ENCODE measurements at regions not wholly inside any gene's neighbourhood (a gene's known extent, or its start where the extent isn't known, plus 50 kb on each side); places are given as distances from the start of the nearest gene placed in this dataset.
"Not testable (repeated sequence)": the region's sequence is repeated elsewhere in the genome, so short reads cannot be mapped to it uniquely, and the experiment has no call there.

GRCh38 chr3:75604286-75604934, 59.7 kb upstream of the FRG2C start:
- ChIA-PET CTCF (interaction anchor here (1.3 kb wide), 1 partner anchor 37 kb away, joined by 5 read pairs; no protein-coding TSS in a partner anchor), SMC1A (ENCODE audit: uncharacterized antibody, unreplicated experiment) (interaction anchor here (1.1 kb wide), 1 partner anchor 39 kb away, joined by 3 read pairs; no protein-coding TSS in a partner anchor)
- H3K79me2 ChIP-seq (ENCODE audit: control insufficient read depth, insufficient read depth, low read length); H3K4me3 ChIP-seq; H3K4me1 ChIP-seq (ENCODE audit: control insufficient read depth, insufficient read depth, low read length); BruUV-seq (replicated peaks); H3K9ac ChIP-seq (ENCODE audit: control insufficient read depth, insufficient read depth, low read length); H3K27ac ChIP-seq (ENCODE audit: control insufficient read depth, insufficient read depth); FAIRE-seq; H2AFZ ChIP-seq (ENCODE audit: control insufficient read depth, low read depth, low read length); H3K27me3 ChIP-seq (replicated peaks in 1 of 2; ENCODE audit: control insufficient read depth in 2 of 2, insufficient read depth in 2 of 2, low read length in 1 of 2); H3K36me3 ChIP-seq (ENCODE audit: control insufficient read depth in 2 of 2, insufficient read depth in 2 of 2, low read length in 1 of 2); H3K4me2 ChIP-seq (ENCODE audit: control insufficient read depth, insufficient read depth); POLR2A ChIA-PET; ATAC-seq; H3K9me3 ChIP-seq (replicated peaks; ENCODE audit: control insufficient read depth, insufficient read depth, low read length); in situ Hi-C loops (cut with MboI); H4K20me1 ChIP-seq (ENCODE audit: control insufficient read depth, insufficient read depth); RAD21 ChIA-PET (ENCODE audit: unreplicated experiment); DNase-seq (ENCODE audit: low read depth, low spot score): not testable (repeated sequence)
- TF ChIP-seq CTCF (IDR thresholded peaks at IDR 0.05 in 2 of 3, conservative IDR thresholded peaks at IDR 0.05 in 1 of 3; ENCODE audit: control insufficient read depth in 2 of 3, extremely low read depth in 1 of 3, insufficient read depth in 1 of 3, low read depth in 3 of 3, low read length in 3 of 3) (peak; percentile 10 to 27 (median 11); a peak in 3 of 6 replicates), SMC3 (IDR thresholded peaks at IDR 0.05; ENCODE audit: borderline replicate concordance, low read length) (peak; percentile 35; the same call in 1 of the 2 replicates), RAD21 (IDR thresholded peaks at IDR 0.05; ENCODE audit: insufficient read depth, low read depth, low read length) (peak; percentile 28; the same call in 1 of the 2 replicates)
- intact Hi-C loops (cut with micrococcal nuclease; ENCODE audit: unreplicated experiment), result loop anchor here (2.0 kb wide), 1 partner anchor 38 kb away; no protein-coding TSS in a partner anchor
- WGBS (ENCODE audit: insufficient coverage, insufficient replicate concordance, low lambda C conversion rate, missing lambda C conversion rate), result 54% methylated on average over 14 of the region's 14 CpGs

- FAIRE-seq; H3K9me3 ChIP-seq (replicated peaks; ENCODE audit: control insufficient read depth, insufficient read depth, low read length); POLR2A ChIA-PET; H3K4me1 ChIP-seq (ENCODE audit: control insufficient read depth, insufficient read depth, low read length); RAD21 ChIA-PET (ENCODE audit: unreplicated experiment); H3K4me2 ChIP-seq (ENCODE audit: control insufficient read depth, insufficient read depth); ATAC-seq; H3K27me3 ChIP-seq (replicated peaks in 1 of 2; ENCODE audit: control insufficient read depth in 2 of 2, insufficient read depth in 2 of 2, low read length in 1 of 2); H2AFZ ChIP-seq (ENCODE audit: control insufficient read depth, low read depth, low read length); SMC1A ChIA-PET (ENCODE audit: uncharacterized antibody, unreplicated experiment); H3K9ac ChIP-seq (ENCODE audit: control insufficient read depth, insufficient read depth, low read length); BruUV-seq (replicated peaks); H3K27ac ChIP-seq (ENCODE audit: control insufficient read depth, insufficient read depth); H3K79me2 ChIP-seq (ENCODE audit: control insufficient read depth, insufficient read depth, low read length); in situ Hi-C loops (cut with MboI); H3K4me3 ChIP-seq; H3K36me3 ChIP-seq (ENCODE audit: control insufficient read depth in 2 of 2, insufficient read depth in 2 of 2, low read length in 1 of 2); DNase-seq (ENCODE audit: low read depth, low spot score); intact Hi-C loops (cut with micrococcal nuclease; ENCODE audit: unreplicated experiment); H4K20me1 ChIP-seq (ENCODE audit: control insufficient read depth, insufficient read depth): not testable (repeated sequence)
- 59% methylated on average over 9 of the region's 9 CpGs for WGBS (ENCODE audit: insufficient coverage, insufficient replicate concordance, low lambda C conversion rate, missing lambda C conversion rate)
- CTCF ChIA-PET, result interaction anchor here (1.0 to 1.5 kb wide), 2 partner anchors 34 to 172 kb away, joined by 3 to 4 read pairs; no protein-coding TSS in a partner anchor
These were observed 56.1 kb upstream of the FRG2C start for GRCh38 chr3:75607996-75608395.

- H3K9me3 ChIP-seq (replicated peaks; ENCODE audit: control insufficient read depth, insufficient read depth, low read length); ATAC-seq; SMC1A ChIA-PET (ENCODE audit: uncharacterized antibody, unreplicated experiment); H3K4me1 ChIP-seq (ENCODE audit: control insufficient read depth, insufficient read depth, low read length); H3K9ac ChIP-seq (ENCODE audit: control insufficient read depth, insufficient read depth, low read length); H3K36me3 ChIP-seq (ENCODE audit: control insufficient read depth in 2 of 2, insufficient read depth in 2 of 2, low read length in 1 of 2); H3K4me2 ChIP-seq (ENCODE audit: control insufficient read depth, insufficient read depth); H3K27me3 ChIP-seq (replicated peaks in 1 of 2; ENCODE audit: control insufficient read depth in 2 of 2, insufficient read depth in 2 of 2, low read length in 1 of 2); H3K79me2 ChIP-seq (ENCODE audit: control insufficient read depth, insufficient read depth, low read length); RAD21 ChIA-PET (ENCODE audit: unreplicated experiment); BruUV-seq (replicated peaks); H3K27ac ChIP-seq (ENCODE audit: control insufficient read depth, insufficient read depth); H4K20me1 ChIP-seq (ENCODE audit: control insufficient read depth, insufficient read depth); DNase-seq (ENCODE audit: low read depth, low spot score); intact Hi-C loops (cut with micrococcal nuclease; ENCODE audit: unreplicated experiment); H2AFZ ChIP-seq (ENCODE audit: control insufficient read depth, low read depth, low read length); in situ Hi-C loops (cut with MboI); FAIRE-seq; CTCF ChIA-PET; H3K4me3 ChIP-seq; POLR2A ChIA-PET: not testable (repeated sequence)
- WGBS (ENCODE audit: insufficient coverage, insufficient replicate concordance, low lambda C conversion rate, missing lambda C conversion rate), result 84% methylated on average over 22 of the region's 26 CpGs
These were observed 54.5 kb upstream of the FRG2C start for GRCh38 chr3:75609598-75609997.

Data from GM12878 (cell line).